H1 (cell line): ENCODE measurements at regions not wholly inside any gene's neighbourhood (a gene's known extent, or its start where the extent isn't known, plus 50 kb on each side); places are given as distances from the start of the nearest gene placed in this dataset. TPM values are rescaled to one million over a fixed set of nuclear protein-coding genes. Genes with fewer than 3 reads are reported as not detected.
"Not testable (repeated sequence)": the region's sequence is repeated elsewhere in the genome, so short reads cannot be mapped to it uniquely, and the experiment has no call there.

ENCODE experiments used
- CTCF ChIA-PET: fragments of 300-600 bp; sonication (Branson Sonifier 250); formaldehyde crosslinking; loops from one replicate; lab custom pipeline; 2021; ENCODE audit not compliant: partially characterized antibody; lab: Charles Lee
- POLR2A ChIA-PET: fragments of 300-600 bp; sonication (Branson Sonifier 250); formaldehyde crosslinking; loops from one replicate; lab custom pipeline; 2021; ENCODE audit warnings: inconsistent platforms; ENCODE audit not compliant: partially characterized antibody; lab: Charles Lee
- DNase-seq, 2 experiments: peaks; one replicate each; pipeline versions ENCODE4 v3.0.0 to v3.0.0-alpha.2; 2010 to 2022; ENCODE audit warnings: low spot score in 2 of 2, low read depth in 1 of 2, mixed read lengths in 1 of 2
- FAIRE-seq: peaks from 2 replicates; lab custom pipeline; 2011; peaks lifted over from hg19 to GRCh38; lab: Jason Lieb, UNC
- H2AFZ ChIP-seq: 2 replicates; pipeline ENCODE4 v1.8.1; 2012; ENCODE audit warnings: low read length, inconsistent platforms
- H2AK5ac ChIP-seq: 2 replicates; pipeline ENCODE4 v1.6.1; 2013; ENCODE audit warnings: low read depth, low read length
- H2BK120ac ChIP-seq: replicated peaks from 2 replicates; pipeline ENCODE3; 2013; ENCODE audit warnings: low read depth, low read length, inconsistent platforms
- H2BK12ac ChIP-seq: 2 replicates; pipeline ENCODE4 v1.6.1; 2013; ENCODE audit warnings: low read depth, low read length
- H2BK15ac ChIP-seq: 2 replicates; pipeline ENCODE4 v1.6.1; 2013; ENCODE audit warnings: low read length
- H2BK20ac ChIP-seq: 2 replicates; pipeline ENCODE4 v1.6.1; 2013; ENCODE audit warnings: low read length
- H2BK5ac ChIP-seq: 2 replicates; pipeline ENCODE4 v1.6.1; 2013; ENCODE audit warnings: low read depth, low read length
- H3K14ac ChIP-seq: 2 replicates; pipeline ENCODE4 v1.6.1; 2013; ENCODE audit warnings: inconsistent platforms; ENCODE audit not compliant: insufficient read length
- H3K18ac ChIP-seq: 2 replicates; pipeline ENCODE4 v1.6.1; 2013; ENCODE audit warnings: low read length; ENCODE audit errors: extremely low read depth
- H3K23ac ChIP-seq: 2 replicates; pipeline ENCODE4 v1.6.1; 2013; ENCODE audit warnings: inconsistent platforms; ENCODE audit not compliant: insufficient read length
- H3K23me2 ChIP-seq: 2 replicates; pipeline ENCODE4 v1.6.1; 2013; ENCODE audit warnings: low read depth, low read length
- H3K27ac ChIP-seq: 2 replicates; pipeline ENCODE4 v1.6.1; 2011; ENCODE audit warnings: low read depth, low read length, inconsistent platforms
- H3K27me3 ChIP-seq, 4 experiments: replicated peaks in 1 of 4; 1 replicate in 1 of 4; 2 replicates in 3 of 4; pipeline versions ENCODE4 v1.6.1 to v1.8.1; 2011 to 2013; ENCODE audit warnings: low read length in 3 of 4, mild to moderate bottlenecking in 3 of 4, inconsistent platforms in 2 of 4, mixed read lengths in 2 of 4, moderate library complexity in 1 of 4; ENCODE audit not compliant: control insufficient read depth in 3 of 4, insufficient read depth in 3 of 4; ENCODE audit errors: extremely low read depth in 1 of 4
- H3K36me3 ChIP-seq, 4 experiments: 2 replicates each; pipeline versions ENCODE4 v1.6.1 to v1.8.1; 2011 to 2013; ENCODE audit warnings: mild to moderate bottlenecking in 4 of 4, low read length in 3 of 4, moderate library complexity in 2 of 4, control low read depth in 1 of 4, inconsistent platforms in 1 of 4; ENCODE audit not compliant: insufficient read depth in 4 of 4, control insufficient read depth in 2 of 4
- H3K4ac ChIP-seq: replicated peaks from 2 replicates; pipeline ENCODE3; 2013; ENCODE audit warnings: low read length, low read depth, mixed read lengths, inconsistent platforms; ENCODE audit not compliant: insufficient read length
- H3K4me1 ChIP-seq, 4 experiments: replicated peaks in 1 of 4; 1 replicate in 1 of 4; 2 replicates in 3 of 4; pipeline versions ENCODE4 v1.6.1 to v1.8.1; 2011 to 2013; ENCODE audit warnings: low read length in 3 of 4, inconsistent platforms in 2 of 4, mixed read lengths in 1 of 4; ENCODE audit not compliant: insufficient read depth in 4 of 4, control insufficient read depth in 3 of 4
- H3K4me2 ChIP-seq, 2 experiments: 2 replicates each; pipeline versions ENCODE4 v1.6.1 to v1.8.1; 2011 to 2013; ENCODE audit warnings: low read depth in 2 of 2, low read length in 2 of 2, control low read depth in 1 of 2, inconsistent platforms in 1 of 2, mild to moderate bottlenecking in 1 of 2; ENCODE audit not compliant: insufficient read depth in 1 of 2
- H3K4me3 ChIP-seq, 4 experiments: fragments of 200-600, 300-600 bp in 1 of 4; sonication (generic), shearing (Covaris generic), sonication (Bioruptor Twin) in 1 of 4; 2 replicates each; pipeline versions ENCODE4 v1.5.1 to v1.8.1; 2011 to 2016; ENCODE audit warnings: low read length in 4 of 4, low read depth in 3 of 4, control low read depth in 2 of 4, inconsistent platforms in 2 of 4, mild to moderate bottlenecking in 2 of 4, mixed read lengths in 1 of 4, moderate library complexity in 1 of 4; ENCODE audit not compliant: insufficient read depth in 2 of 4; ENCODE audit errors: extremely low read depth in 1 of 4
- H3K56ac ChIP-seq: replicated peaks from 2 replicates; pipeline ENCODE3; 2013; ENCODE audit warnings: low read depth, mild to moderate bottlenecking, mixed read lengths, low read length, inconsistent platforms; ENCODE audit not compliant: insufficient read length
- H3K79me1 ChIP-seq: 2 replicates; pipeline ENCODE4 v1.6.1; 2013; ENCODE audit warnings: low read depth, low read length, control low read depth
- H3K79me2 ChIP-seq, 2 experiments: 2 replicates each; pipeline versions ENCODE4 v1.6.1 to v1.8.1; 2012 to 2013; ENCODE audit warnings: low read length in 2 of 2, mild to moderate bottlenecking in 2 of 2, inconsistent platforms in 1 of 2; ENCODE audit not compliant: insufficient read depth in 2 of 2, control insufficient read depth in 1 of 2
- H3K9ac ChIP-seq, 4 experiments: replicated peaks in 1 of 4; 1 replicate in 1 of 4; 2 replicates in 3 of 4; pipeline versions ENCODE4 v1.6.1 to v1.8.1; 2011 to 2013; ENCODE audit warnings: low read depth in 3 of 4, low read length in 3 of 4, control low read depth in 2 of 4, mild to moderate bottlenecking in 2 of 4, moderate library complexity in 2 of 4, inconsistent platforms in 1 of 4; ENCODE audit errors: extremely low read depth in 1 of 4
- H3K9me3 ChIP-seq, 2 experiments: 2 replicates each; pipeline versions ENCODE4 v1.6.1 to v1.8.1; 2012 to 2013; ENCODE audit warnings: mild to moderate bottlenecking in 2 of 2, moderate library complexity in 2 of 2, control low read depth in 1 of 2, inconsistent platforms in 1 of 2, low read depth in 1 of 2, low read length in 1 of 2, mixed read lengths in 1 of 2; ENCODE audit not compliant: insufficient read depth in 2 of 2
- H4K20me1 ChIP-seq, 2 experiments: replicated peaks in 1 of 2; 2 replicates each; pipeline versions ENCODE3 to v1.8.1; 2011 to 2013; ENCODE audit warnings: inconsistent platforms in 2 of 2, low read length in 2 of 2, mild to moderate bottlenecking in 1 of 2; ENCODE audit not compliant: insufficient read depth in 2 of 2, control insufficient read depth in 1 of 2
- H4K5ac ChIP-seq: 2 replicates; pipeline ENCODE4 v1.6.1; 2013; ENCODE audit warnings: low read length, low read depth, mixed read lengths, inconsistent platforms; ENCODE audit not compliant: insufficient read length
- H4K8ac ChIP-seq: 2 replicates; pipeline ENCODE4 v1.8.0; 2013; ENCODE audit warnings: mild to moderate bottlenecking, moderate library complexity, low read length, inconsistent platforms; ENCODE audit not compliant: insufficient read depth; ENCODE audit errors: extremely low read depth
- H4K91ac ChIP-seq: replicated peaks from 2 replicates; pipeline ENCODE3; 2013; ENCODE audit warnings: low read length, mixed read lengths, inconsistent platforms; ENCODE audit not compliant: insufficient read length
- WGBS, 2 experiments: shearing (Covaris generic) in 1 of 2; methylation state at CpG; one replicate each; pipeline versions ENCODE4 v1.1.6 to v1.1.7; 2013 to 2015; ENCODE audit warnings: low lambda C conversion rate in 2 of 2, mixed read lengths in 2 of 2, inconsistent platforms in 1 of 2, low coverage in 1 of 2, missing lambda C conversion rate in 1 of 2; ENCODE audit not compliant: insufficient replicate concordance in 2 of 2, insufficient coverage in 1 of 2, insufficient read length in 1 of 2; ENCODE audit errors: extremely low coverage in 1 of 2, missing lambda C conversion rate in 1 of 2; 5-methylcytosine and 5-hydroxymethylcytosine counted together
- small RNA-seq: library from polyadenylated mRNA; stranded (forward); fragments of <200 nt; extraction: miRNeasy Mini kit (QIAGEN cat#:217004); gene quantifications from one replicate; pipeline ENCODE3, GENCODE V24; 2013; ENCODE audit not compliant: insufficient read depth

DNA sequence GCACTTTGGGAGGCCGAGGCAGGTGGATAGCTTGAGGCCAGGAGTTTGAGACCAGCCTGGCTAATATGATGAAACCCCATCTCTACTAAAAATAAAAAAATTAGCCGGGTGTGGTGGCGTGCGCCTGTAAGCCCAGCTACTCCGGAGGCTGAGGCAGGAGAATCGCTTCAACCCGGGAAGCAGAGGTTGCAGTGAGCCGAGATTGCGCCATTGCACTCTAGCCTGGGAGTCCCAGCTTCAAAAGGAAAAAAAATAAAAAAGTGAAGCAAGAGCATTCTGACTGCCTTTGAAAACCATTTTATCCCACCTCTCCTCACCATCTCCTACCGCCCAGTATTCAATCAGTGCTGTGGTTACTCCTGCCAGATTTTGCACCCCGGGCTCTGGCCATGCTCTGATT lies 50.5 kb upstream of the AKIRIN2 start:
- H4K91ac ChIP-seq, H2BK20ac ChIP-seq, H4K8ac ChIP-seq, H3K9ac ChIP-seq, H3K23ac ChIP-seq, H2AK5ac ChIP-seq, H2BK12ac ChIP-seq, H2BK5ac ChIP-seq, H3K9me3 ChIP-seq, DNase-seq, H3K56ac ChIP-seq, FAIRE-seq, H3K14ac ChIP-seq, H3K27ac ChIP-seq, H3K36me3 ChIP-seq, H3K27me3 ChIP-seq, H2BK120ac ChIP-seq, H4K20me1 ChIP-seq, H3K4me3 ChIP-seq, H3K79me2 ChIP-seq, H2BK15ac ChIP-seq, H3K79me1 ChIP-seq, H3K4ac ChIP-seq, H3K18ac ChIP-seq, H2AFZ ChIP-seq, H3K23me2 ChIP-seq, POLR2A ChIA-PET, H3K4me1 ChIP-seq, H4K5ac ChIP-seq, H3K4me2 ChIP-seq: not testable (repeated sequence)
- CTCF ChIA-PET: interaction anchor here (0.6 kb wide), 1 partner anchor 281 kb away, joined by 5 read pairs; no protein-coding TSS in a partner anchor
- WGBS, 2 experiments: 96% methylated on average over 11 of the region's 11 CpGs; no CpG with 5 or more reads in 1 of the 2 experiments

Small RNA genes lying in the stretch of these regions (small RNA-seq; reads per million reads assigned to genes)
- gene RF00019 (not detected), gene RN7SL183P (not detected)
